ENCODE measurements at regions not wholly inside any gene's neighbourhood (a gene's known extent, or its start where the extent isn't known, plus 50 kb on each side); places are given as distances from the start of the nearest gene placed in this dataset.

GRCh38 chr5:96125231-96125891, 163.7 kb upstream of the ELL2 start:
- Histone ChIP-seq H3K27me3 (ENCODE audit: control insufficient read depth in 2 of 2, insufficient read depth in 2 of 2, low read length in 2 of 2) (no peaks in the 10 kb centered on the region), H3K27ac (ENCODE audit: low read depth in 1 of 2, low read length in 2 of 2) (no peak overlapping the region), H4K20me1 (ENCODE audit: insufficient read depth, low read length) (no peaks in the 10 kb centered on the region), H3K9ac (ENCODE audit: insufficient read depth, low read length, poor library complexity, severe bottlenecking) (no peak overlapping the region), H3K4me2 (replicated peaks; ENCODE audit: extremely low read depth, low read length, poor library complexity, severe bottlenecking) (no peak overlapping the region), H3K9me3 (replicated peaks in 1 of 2; ENCODE audit: control insufficient read depth in 1 of 2, insufficient read depth in 1 of 2, low read length in 2 of 2) (no peaks in the 10 kb centered on the region), H3K79me2 (ENCODE audit: insufficient read depth, low read length) (no peaks in the 10 kb centered on the region), H3K36me3 (replicated peaks in 1 of 2; ENCODE audit: control insufficient read depth in 1 of 2, insufficient read depth in 2 of 2, low read length in 2 of 2) (no peaks in the 10 kb centered on the region), H3K4me3 (replicated peaks in 1 of 3; ENCODE audit: low read depth in 2 of 3, low read length in 3 of 3) (no peak overlapping the region), H3K4me1 (ENCODE audit: control insufficient read depth in 1 of 2, insufficient read depth in 2 of 2, low read length in 2 of 2) (no peaks in the 10 kb centered on the region), H2AFZ (ENCODE audit: insufficient read depth, low read depth, low read length, poor library complexity, severe bottlenecking) (no peak overlapping the region)
- Mint-ChIP-seq H3K27ac (no peak overlapping the region), H3K4me3 (no peak overlapping the region), H3K36me3 (no peaks in the 10 kb centered on the region), H3K4me1 (no peaks in the 10 kb centered on the region), H3K9me3 (peaks cover 0 to 3% (median 0%) of the 10 kb centered on the region in 7 donors), H3K27me3 (ENCODE audit: low read depth in 3 of 3) (no peaks in the 10 kb centered on the region)
- no peak for TF ChIP-seq CTCF (IDR thresholded peaks at IDR 0.05)
- WGBS (ENCODE audit: insufficient coverage), result 100% methylated on average over 1 of the region's 5 CpGs
- no peak for DNase-seq
- intact Hi-C loops (cut with micrococcal nuclease), result no loop called here

GRCh38 chr5:96124589-96124988, 162.9 kb upstream of the ELL2 start:
- no peaks in the 10 kb centered on the region for H3K79me2 ChIP-seq (ENCODE audit: insufficient read depth, low read length)
- H3K4me2 ChIP-seq (replicated peaks; ENCODE audit: extremely low read depth, low read length, poor library complexity, severe bottlenecking), result no peak overlapping the region
- no peak overlapping the region for H3K27ac Mint-ChIP-seq
- no peaks in the 10 kb centered on the region for H4K20me1 ChIP-seq (ENCODE audit: insufficient read depth, low read length)
- no peaks in the 10 kb centered on the region for H3K9me3 ChIP-seq (replicated peaks in 1 of 2; ENCODE audit: control insufficient read depth in 1 of 2, insufficient read depth in 1 of 2, low read length in 2 of 2)
- H3K4me3 ChIP-seq (replicated peaks in 1 of 3; ENCODE audit: low read depth in 2 of 3, low read length in 3 of 3), result no peak overlapping the region
- intact Hi-C loops (cut with micrococcal nuclease), result loop anchor here in 1 of 2 donors (5.0 kb wide), 1 partner anchor 452 kb away; no protein-coding TSS in a partner anchor
- no peaks in the 10 kb centered on the region for H3K36me3 Mint-ChIP-seq
- no peak overlapping the region for H3K4me3 Mint-ChIP-seq
- H3K9ac ChIP-seq (ENCODE audit: insufficient read depth, low read length, poor library complexity, severe bottlenecking), result no peak overlapping the region
- WGBS (ENCODE audit: insufficient coverage), result no CpG with 5 or more reads among the region's 1 CpG
- no peaks in the 10 kb centered on the region for H3K27me3 Mint-ChIP-seq (ENCODE audit: low read depth in 3 of 3)
- no peak overlapping the region for H2AFZ ChIP-seq (ENCODE audit: insufficient read depth, low read depth, low read length, poor library complexity, severe bottlenecking)
- no peaks in the 10 kb centered on the region for H3K4me1 Mint-ChIP-seq
- H3K9me3 Mint-ChIP-seq, result peaks cover 0 to 3% (median 0%) of the 10 kb centered on the region in 7 donors
- no peaks in the 10 kb centered on the region for H3K27me3 ChIP-seq (ENCODE audit: control insufficient read depth in 2 of 2, insufficient read depth in 2 of 2, low read length in 2 of 2)
- TF ChIP-seq CTCF (IDR thresholded peaks at IDR 0.05), result no peak
- H3K4me1 ChIP-seq (ENCODE audit: control insufficient read depth in 1 of 2, insufficient read depth in 2 of 2, low read length in 2 of 2), result no peaks in the 10 kb centered on the region
- DNase-seq, result no peak
- no peaks in the 10 kb centered on the region for H3K36me3 ChIP-seq (replicated peaks in 1 of 2; ENCODE audit: control insufficient read depth in 1 of 2, insufficient read depth in 2 of 2, low read length in 2 of 2)
- H3K27ac ChIP-seq (ENCODE audit: low read depth in 1 of 2, low read length in 2 of 2), result no peak overlapping the region
